GM23338 (cell line): ENCODE measurements at regions not wholly inside any gene's neighbourhood (a gene's known extent, or its start where the extent isn't known, plus 50 kb on each side); places are given as distances from the start of the nearest gene placed in this dataset.

Source experiments
- ATAC-seq: fragments of 200-7000 bp; cut with Tn5 transposase; 3 replicates; pipeline ENCODE4 v1.9.1; 2020
- DNase-seq: peaks from one replicate; pipeline ENCODE4 v3.0.0-alpha.2; 2015; ENCODE audit warnings: low spot score
- H2AFZ ChIP-seq: fragments of 200-600 bp; sonication (generic); 2 replicates; pipeline ENCODE4 v1.8.0; 2016; ENCODE audit warnings: antibody characterized with exemption, mild to moderate bottlenecking, moderate library complexity
- H3F3A ChIP-seq: fragments of 200-600 bp; sonication (generic); replicated peaks from 2 replicates; pipeline ENCODE4 v1.8.0; 2017; ENCODE audit warnings: antibody characterized with exemption, mixed run types, low read depth
- H3K27ac ChIP-seq: fragments of 200-600 bp; sonication (generic); 2 replicates; pipeline ENCODE4 v1.6.1; 2016; ENCODE audit warnings: low read depth
- H3K27me3 ChIP-seq: fragments of 200-600 bp; sonication (generic); 2 replicates; pipeline ENCODE4 v1.8.0; 2016; ENCODE audit warnings: mild to moderate bottlenecking, mixed run types, moderate library complexity; ENCODE audit not compliant: insufficient read depth
- H3K36me3 ChIP-seq: fragments of 200-600 bp; sonication (generic); 2 replicates; pipeline ENCODE4 v1.8.0; 2016; ENCODE audit warnings: mild to moderate bottlenecking; ENCODE audit not compliant: insufficient read depth
- H3K4me1 ChIP-seq: fragments of 200-600 bp; sonication (generic); 2 replicates; pipeline ENCODE4 v1.8.0; 2016; ENCODE audit warnings: mild to moderate bottlenecking, moderate library complexity; ENCODE audit not compliant: insufficient read depth
- H3K4me2 ChIP-seq: fragments of 200-600 bp; sonication (generic); 2 replicates; pipeline ENCODE4 v1.7.1; 2017; ENCODE audit warnings: mixed run types
- H3K4me3 ChIP-seq: fragments of 200-600 bp; sonication (generic); 2 replicates; pipeline ENCODE4 v1.6.1; 2016; ENCODE audit warnings: mixed run types
- H3K79me2 ChIP-seq: fragments of 200-600 bp; sonication (generic); replicated peaks from 2 replicates; pipeline ENCODE4 v1.8.0; 2017; ENCODE audit warnings: mild to moderate bottlenecking; ENCODE audit not compliant: insufficient read depth
- H3K9me2 ChIP-seq: fragments of 200-600 bp; sonication (generic); 2 replicates; pipeline ENCODE4 v1.8.0; 2017; ENCODE audit not compliant: insufficient read depth
- H4K20me1 ChIP-seq: fragments of 200-600 bp; sonication (generic); replicated peaks from 2 replicates; pipeline ENCODE4 v1.8.0; 2017; ENCODE audit warnings: mild to moderate bottlenecking; ENCODE audit not compliant: insufficient read depth
- H3K27ac Mint-ChIP-seq: 2 replicates; pipeline ENCODE4 v1.8.0; 2020; ENCODE audit warnings: inconsistent platforms, mild to moderate bottlenecking, moderate library complexity, mixed read lengths
- H3K27me3 Mint-ChIP-seq: 3 replicates; pipeline ENCODE4 v1.8.0; 2022; ENCODE audit warnings: low read depth, mild to moderate bottlenecking, moderate library complexity, mixed read lengths, inconsistent platforms; ENCODE audit not compliant: insufficient read depth, poor library complexity
- H3K36me3 Mint-ChIP-seq: 3 replicates; pipeline ENCODE4 v1.8.0; 2021; ENCODE audit warnings: low read depth, mild to moderate bottlenecking, inconsistent platforms, moderate library complexity, mixed read lengths
- H3K4me1 Mint-ChIP-seq: 3 replicates; pipeline ENCODE4 v1.8.0; 2020; ENCODE audit warnings: mild to moderate bottlenecking, inconsistent platforms, mixed read lengths
- H3K4me3 Mint-ChIP-seq: 3 replicates; pipeline ENCODE4 v1.8.0; 2021; ENCODE audit warnings: moderate library complexity, mild to moderate bottlenecking, inconsistent platforms, mixed read lengths
- H3K9me3 Mint-ChIP-seq: 3 replicates; pipeline ENCODE4 v1.8.0; 2020; ENCODE audit warnings: moderate library complexity, mild to moderate bottlenecking, inconsistent platforms, mixed read lengths
- CREB1 ChIP-seq: fragments of 250-450 bp; sonication (Bioruptor Pico); IDR thresholded peaks from 2 replicates; pipeline ENCODE4 v1.5.0; 2020; ENCODE audit warnings: low read depth, mild to moderate bottlenecking, moderate library complexity
- CTCF ChIP-seq, 2 experiments: fragments of 200-600 bp in 1 of 2; sonication (generic) in 1 of 2; conservative IDR thresholded peaks; 2 replicates each; pipeline versions ENCODE4 v1.5.1 to v1.6.1; 2016 to 2017; ENCODE audit warnings: antibody characterized with exemption in 2 of 2, low read depth in 2 of 2, mild to moderate bottlenecking in 2 of 2, moderate library complexity in 1 of 2
- EZH2phosphoT487 ChIP-seq: fragments of 200-600 bp; sonication (generic); IDR thresholded peaks from one replicate; pipeline ENCODE4 v1.8.1; 2018; ENCODE audit warnings: antibody characterized with exemption; ENCODE audit not compliant: unreplicated experiment
- JUNB ChIP-seq: IDR thresholded peaks from one replicate; pipeline ENCODE4 v1.6.1; 2016; ENCODE audit warnings: antibody characterized with exemption; ENCODE audit not compliant: unreplicated experiment
- NANOG ChIP-seq: IDR thresholded peaks from 2 replicates; pipeline ENCODE4 v1.6.1; 2016; ENCODE audit warnings: antibody characterized with exemption, borderline replicate concordance
- POLR2AphosphoS5 ChIP-seq: IDR thresholded peaks from 2 replicates; pipeline ENCODE4 v1.6.1; 2016; ENCODE audit warnings: antibody characterized with exemption, low read depth
- ZNF114 ChIP-seq: fragments of 250-450 bp; sonication (Bioruptor Pico); IDR thresholded peaks from 2 replicates; pipeline ENCODE4 v1.5.0; 2020; ENCODE audit warnings: mild to moderate bottlenecking, moderate library complexity
- ZNF331 ChIP-seq: fragments of 250-450 bp; sonication (Bioruptor Pico); IDR thresholded peaks from 2 replicates; pipeline ENCODE4 v1.5.0; 2020; ENCODE audit warnings: low read depth, mild to moderate bottlenecking, moderate library complexity
- ZNF462 ChIP-seq: fragments of 250-450 bp; sonication (Bioruptor Pico); IDR thresholded peaks from 2 replicates; pipeline ENCODE4 v1.5.0; 2020; ENCODE audit warnings: mild to moderate bottlenecking, moderate library complexity

GRCh38 chr17:55833306-55833705 lies 82.5 kb downstream of the PCTP start (continued):
- TF ChIP-seq ZNF462 (CRISPR knock-in tag) (no peak), CTCF (conservative IDR thresholded peaks at IDR 0.05; ENCODE audit: low read depth in 2 of 2) (no peak), JUNB (no peak), CREB1 (CRISPR knock-in tag) (no peak), EZH2phosphoT487 (no peak)

- Histone ChIP-seq H3K36me3 (no peaks in the 10 kb centered on the region), H3K9me2 (no peaks in the 10 kb centered on the region), H4K20me1 (no peaks in the 10 kb centered on the region), H3K27ac (no peak overlapping the region), H3F3A (no peaks in the 10 kb centered on the region), H3K4me2 (no peak overlapping the region), H3K79me2 (no peaks in the 10 kb centered on the region), H3K27me3 (no peaks in the 10 kb centered on the region), H3K4me3 (no peak overlapping the region), H2AFZ (no peak overlapping the region), H3K4me1 (peaks cover 7% of the 10 kb centered on the region; the same call in 1 of the 2 replicates)
- Mint-ChIP-seq H3K9me3 (no peaks in the 10 kb centered on the region; the same call in 2 of the 3 replicates), H3K4me1 (peaks cover 5% of the 10 kb centered on the region; the same call in 1 of the 3 replicates), H3K4me3 (no peak overlapping the region), H3K27ac (no peak overlapping the region), H3K36me3 (peaks cover 5% of the 10 kb centered on the region; the same call in 1 of the 3 replicates), H3K27me3 (peaks cover 2% of the 10 kb centered on the region)
- no peak for DNase-seq
- ATAC-seq, result no peak
- TF ChIP-seq JUNB, result no peak
- TF ChIP-seq ZNF331 (CRISPR knock-in tag), result no peak
- TF ChIP-seq POLR2AphosphoS5, result no peak
- no peak for TF ChIP-seq ZNF114 (CRISPR knock-in tag)
- TF ChIP-seq NANOG, result no peak
Observed at GRCh38 chr17:55842405-55843158, 91.7 kb downstream of the PCTP start.
